ENCODE measurements at regions not wholly inside any gene's neighbourhood (a gene's known extent, or its start where the extent isn't known, plus 50 kb on each side); places are given as distances from the start of the nearest gene placed in this dataset.

- DNase-seq (ENCODE audit: low spot score) = no peak
Observed at GRCh38 chr6:90870561-90870960, 283.7 kb upstream of the MAP3K7 start.

GRCh38 chr6:90868656-90869055 lies 281.8 kb upstream of the MAP3K7 start:
- no peak for DNase-seq (ENCODE audit: low spot score)

GRCh38 chr6:90868256-90868655 lies 281.4 kb upstream of the MAP3K7 start:
- no peak for DNase-seq (ENCODE audit: low spot score)

GRCh38 chr6:90865513-90865912 lies 278.6 kb upstream of the MAP3K7 start:
- no peak for DNase-seq (ENCODE audit: low spot score)

- DNase-seq (ENCODE audit: low spot score) = no peak
Observed at GRCh38 chr6:90863043-90863442, 276.2 kb upstream of the MAP3K7 start.

- no peak for DNase-seq (ENCODE audit: low spot score)
Observed at GRCh38 chr6:90860822-90861601, 274.1 kb upstream of the MAP3K7 start.

- no peak for DNase-seq (ENCODE audit: low spot score)
Observed at GRCh38 chr6:90859612-90860011, 272.7 kb upstream of the MAP3K7 start.

- DNase-seq (ENCODE audit: low spot score) = no peak
Observed at GRCh38 chr6:90859056-90859455, 272.2 kb upstream of the MAP3K7 start.

- no peak for DNase-seq (ENCODE audit: low spot score)
Observed at GRCh38 chr6:90849686-90850085, 262.8 kb upstream of the MAP3K7 start.

- no peak for DNase-seq (ENCODE audit: low spot score)
Observed at GRCh38 chr6:90846824-90847223, 260.0 kb upstream of the MAP3K7 start.

- no peak for DNase-seq (ENCODE audit: low spot score)
Observed at GRCh38 chr6:90835596-90836212, 248.8 kb upstream of the MAP3K7 start.

GRCh38 chr6:90829311-90829710 lies 242.4 kb upstream of the MAP3K7 start:
- DNase-seq (ENCODE audit: low spot score) = no peak

GRCh38 chr6:90820436-90820835 lies 233.6 kb upstream of the MAP3K7 start:
- no peak for DNase-seq (ENCODE audit: low spot score)

GRCh38 chr6:90819483-90819882 lies 232.6 kb upstream of the MAP3K7 start:
- DNase-seq (ENCODE audit: low spot score) = no peak

- no peak for DNase-seq (ENCODE audit: low spot score)
Observed at GRCh38 chr6:90818163-90818562, 231.3 kb upstream of the MAP3K7 start.

GRCh38 chr6:90816764-90817163 lies 229.9 kb upstream of the MAP3K7 start:
- no peak for DNase-seq (ENCODE audit: low spot score)

- no peak for DNase-seq (ENCODE audit: low spot score)
Observed at GRCh38 chr6:90811596-90812226, 224.8 kb upstream of the MAP3K7 start.

- no peak for DNase-seq (ENCODE audit: low spot score)
Observed at GRCh38 chr6:90809035-90809434, 222.2 kb upstream of the MAP3K7 start.

GRCh38 chr6:90807791-90808701 lies 221.2 kb upstream of the MAP3K7 start:
- DNase-seq (ENCODE audit: low spot score) = no peak

- DNase-seq (ENCODE audit: low spot score) = no peak
Observed at GRCh38 chr6:90805619-90806155, 218.8 kb upstream of the MAP3K7 start.

GRCh38 chr6:90803956-90804355 lies 217.1 kb upstream of the MAP3K7 start:
- no peak for DNase-seq (ENCODE audit: low spot score)

GRCh38 chr6:90795078-90795477 lies 208.2 kb upstream of the MAP3K7 start:
- no peak for DNase-seq (ENCODE audit: low spot score)

Measured in ecto neural progenitor cell (in vitro differentiated cells).